ENCODE measurements at regions not wholly inside any gene's neighbourhood (a gene's known extent, or its start where the extent isn't known, plus 50 kb on each side); places are given as distances from the start of the nearest gene placed in this dataset.

GRCh38 chrX:43513085-43513484 is 143.0 kb upstream of the MAOA start:
- H3K4me1 ChIP-seq: no peaks in the 10 kb centered on the region
- H3K36me3 ChIP-seq: no peaks in the 10 kb centered on the region
- 69 to 100% methylated on average over 1 to 3 of the region's 3 CpGs for WGBS, 2 donors
- TF ChIP-seq CTCF (IDR thresholded peaks at IDR 0.05): no peak
- TF ChIP-seq POLR2AphosphoS5 (IDR thresholded peaks at IDR 0.05): no peak
- no peak for TF ChIP-seq POLR2A (IDR thresholded peaks at IDR 0.05)
- no peak for TF ChIP-seq EP300 (IDR thresholded peaks at IDR 0.05)
- no peak for ATAC-seq (ENCODE audit: low FRiP score in 2 of 2)
- no peaks in the 10 kb centered on the region for H3K27me3 ChIP-seq
- no peak overlapping the region for H3K27ac ChIP-seq
- no peak overlapping the region for H3K4me3 ChIP-seq
- DNase-seq: no peak
- no peaks in the 10 kb centered on the region for H3K9me3 ChIP-seq

- Histone ChIP-seq H3K4me1 (no peaks in the 10 kb centered on the region), H3K27me3 (no peaks in the 10 kb centered on the region), H3K36me3 (no peaks in the 10 kb centered on the region), H3K9me3 (no peaks in the 10 kb centered on the region), H3K27ac (no peak overlapping the region), H3K4me3 (no peak overlapping the region)
- ATAC-seq (ENCODE audit: low FRiP score in 2 of 2) (no peak), DNase-seq (no peak)
- TF ChIP-seq CTCF (IDR thresholded peaks at IDR 0.05): no peak
- TF ChIP-seq POLR2A (IDR thresholded peaks at IDR 0.05): no peak
- TF ChIP-seq POLR2AphosphoS5 (IDR thresholded peaks at IDR 0.05): no peak
- no peak for TF ChIP-seq EP300 (IDR thresholded peaks at IDR 0.05)
- WGBS, 2 donors: 89 to 100% methylated on average over 1 of the region's 1 CpG
Measured at GRCh38 chrX:43514820-43515219, 141.3 kb upstream of the MAOA start.

- no peak for ATAC-seq (ENCODE audit: low FRiP score in 2 of 2)
- H3K36me3 ChIP-seq: no peaks in the 10 kb centered on the region
- 78 to 87% methylated on average over 3 of the region's 3 CpGs for WGBS, 2 donors
- no peaks in the 10 kb centered on the region for H3K9me3 ChIP-seq
- TF ChIP-seq CTCF (IDR thresholded peaks at IDR 0.05) (no peak), POLR2AphosphoS5 (IDR thresholded peaks at IDR 0.05) (no peak), EP300 (IDR thresholded peaks at IDR 0.05) (no peak), POLR2A (IDR thresholded peaks at IDR 0.05) (no peak)
- H3K4me3 ChIP-seq: no peak overlapping the region
- no peak for DNase-seq
- no peaks in the 10 kb centered on the region for H3K27me3 ChIP-seq
- no peaks in the 10 kb centered on the region for H3K4me1 ChIP-seq
- no peak overlapping the region for H3K27ac ChIP-seq
Measured at GRCh38 chrX:43522582-43522981, 133.5 kb upstream of the MAOA start.

GRCh38 chrX:43525901-43526610 is 130.0 kb upstream of the MAOA start:
- H3K4me1 ChIP-seq: no peaks in the 10 kb centered on the region
- ATAC-seq (ENCODE audit: low FRiP score in 2 of 2): no peak
- no peak overlapping the region for H3K4me3 ChIP-seq
- 67 to 83% methylated on average over 5 of the region's 5 CpGs for WGBS, 2 donors
- TF ChIP-seq EP300 (IDR thresholded peaks at IDR 0.05): no peak
- TF ChIP-seq POLR2AphosphoS5 (IDR thresholded peaks at IDR 0.05): no peak
- no peak for TF ChIP-seq CTCF (IDR thresholded peaks at IDR 0.05)
- TF ChIP-seq POLR2A (IDR thresholded peaks at IDR 0.05): no peak
- no peaks in the 10 kb centered on the region for H3K27me3 ChIP-seq
- no peak for DNase-seq
- H3K36me3 ChIP-seq: no peaks in the 10 kb centered on the region
- H3K9me3 ChIP-seq: no peaks in the 10 kb centered on the region
- H3K27ac ChIP-seq: no peak overlapping the region

GRCh38 chrX:43526878-43527277 is 129.2 kb upstream of the MAOA start:
- H3K27me3 ChIP-seq: no peaks in the 10 kb centered on the region
- ATAC-seq (ENCODE audit: low FRiP score in 2 of 2) (no peak), DNase-seq (no peak)
- H3K4me1 ChIP-seq: no peaks in the 10 kb centered on the region
- H3K9me3 ChIP-seq: no peaks in the 10 kb centered on the region
- H3K27ac ChIP-seq: no peak overlapping the region
- no peaks in the 10 kb centered on the region for H3K36me3 ChIP-seq
- H3K4me3 ChIP-seq: no peak overlapping the region
- 88 to 90% methylated on average over 2 of the region's 2 CpGs for WGBS, 2 donors
- TF ChIP-seq POLR2A (IDR thresholded peaks at IDR 0.05): no peak
- TF ChIP-seq POLR2AphosphoS5 (IDR thresholded peaks at IDR 0.05): no peak
- no peak for TF ChIP-seq CTCF (IDR thresholded peaks at IDR 0.05)
- TF ChIP-seq EP300 (IDR thresholded peaks at IDR 0.05): no peak
